ENCODE measurements at regions not wholly inside any gene's neighbourhood (a gene's known extent, or its start where the extent isn't known, plus 50 kb on each side); places are given as distances from the start of the nearest gene placed in this dataset.
A peak's percentile ranks its signal among the peaks of the same experiment; 100 is the strongest.

DNA sequence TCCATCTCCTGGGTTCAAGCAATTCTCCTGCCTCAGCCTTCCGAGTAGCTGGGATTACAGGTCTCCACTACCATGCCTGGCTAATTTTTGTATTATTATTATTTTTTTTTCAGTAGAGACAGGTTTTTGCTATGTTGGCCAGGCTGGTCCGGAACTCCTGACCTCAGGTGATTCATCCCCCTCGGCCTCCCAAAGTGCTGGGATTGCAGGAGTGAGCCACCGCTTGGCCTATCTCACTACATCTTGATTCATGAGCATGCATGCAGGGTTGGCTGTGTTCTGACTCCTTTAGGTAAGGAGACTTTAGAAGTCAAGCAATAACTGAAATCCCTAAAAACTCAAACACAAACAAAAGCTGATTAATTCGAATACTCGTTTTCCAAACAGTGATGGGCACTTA lies 80.9 kb downstream of the GJA1 start:
- H3K4me3 Mint-ChIP-seq, result no peak overlapping the region
- DNase-seq (ENCODE audit: low spot score), result no peak
- H3K36me3 Mint-ChIP-seq, result no peaks in the 10 kb centered on the region
- H3K79me2 ChIP-seq (ENCODE audit: low read depth), result no peaks in the 10 kb centered on the region
- peaks cover 4% of the 10 kb centered on the region for H3K27me3 Mint-ChIP-seq (ENCODE audit: insufficient read depth, low read depth)
- no peaks in the 10 kb centered on the region for H3K27me3 ChIP-seq
- no peak for TF ChIP-seq EZH2phosphoT487 (IDR thresholded peaks at IDR 0.05)
- TF ChIP-seq EZH2 (IDR thresholded peaks at IDR 0.05), result no peak
- TF ChIP-seq, protein P1, sequence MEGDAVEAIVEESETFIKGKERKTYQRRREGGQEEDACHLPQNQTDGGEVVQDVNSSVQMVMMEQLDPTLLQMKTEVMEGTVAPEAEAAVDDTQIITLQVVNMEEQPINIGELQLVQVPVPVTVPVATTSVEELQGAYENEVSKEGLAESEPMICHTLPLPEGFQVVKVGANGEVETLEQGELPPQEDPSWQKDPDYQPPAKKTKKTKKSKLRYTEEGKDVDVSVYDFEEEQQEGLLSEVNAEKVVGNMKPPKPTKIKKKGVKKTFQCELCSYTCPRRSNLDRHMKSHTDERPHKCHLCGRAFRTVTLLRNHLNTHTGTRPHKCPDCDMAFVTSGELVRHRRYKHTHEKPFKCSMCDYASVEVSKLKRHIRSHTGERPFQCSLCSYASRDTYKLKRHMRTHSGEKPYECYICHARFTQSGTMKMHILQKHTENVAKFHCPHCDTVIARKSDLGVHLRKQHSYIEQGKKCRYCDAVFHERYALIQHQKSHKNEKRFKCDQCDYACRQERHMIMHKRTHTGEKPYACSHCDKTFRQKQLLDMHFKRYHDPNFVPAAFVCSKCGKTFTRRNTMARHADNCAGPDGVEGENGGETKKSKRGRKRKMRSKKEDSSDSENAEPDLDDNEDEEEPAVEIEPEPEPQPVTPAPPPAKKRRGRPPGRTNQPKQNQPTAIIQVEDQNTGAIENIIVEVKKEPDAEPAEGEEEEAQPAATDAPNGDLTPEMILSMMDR (IDR thresholded peaks at IDR 0.05), result no peak
- H3K9me3 ChIP-seq (ENCODE audit: low read depth), result no peaks in the 10 kb centered on the region
- no peak overlapping the region for H3K27ac Mint-ChIP-seq
- no peaks in the 10 kb centered on the region for H3F3A ChIP-seq (ENCODE audit: low read depth)
- H3K4me3 ChIP-seq, result no peak overlapping the region
- peaks cover 11% of the 10 kb centered on the region for H3K4me1 Mint-ChIP-seq
- H3K9me3 Mint-ChIP-seq, result peaks cover 3% of the 10 kb centered on the region
- no peaks in the 10 kb centered on the region for H4K20me1 ChIP-seq (ENCODE audit: low read depth)
- H3K9ac ChIP-seq, result no peak overlapping the region
- no peak overlapping the region for H3K4me2 ChIP-seq
- no peak overlapping the region for H3K27ac ChIP-seq
- H3K36me3 ChIP-seq, result no peaks in the 10 kb centered on the region
- H3K4me1 ChIP-seq, result no peaks in the 10 kb centered on the region
- no peak overlapping the region for H2AFZ ChIP-seq (replicated peaks)

DNA sequence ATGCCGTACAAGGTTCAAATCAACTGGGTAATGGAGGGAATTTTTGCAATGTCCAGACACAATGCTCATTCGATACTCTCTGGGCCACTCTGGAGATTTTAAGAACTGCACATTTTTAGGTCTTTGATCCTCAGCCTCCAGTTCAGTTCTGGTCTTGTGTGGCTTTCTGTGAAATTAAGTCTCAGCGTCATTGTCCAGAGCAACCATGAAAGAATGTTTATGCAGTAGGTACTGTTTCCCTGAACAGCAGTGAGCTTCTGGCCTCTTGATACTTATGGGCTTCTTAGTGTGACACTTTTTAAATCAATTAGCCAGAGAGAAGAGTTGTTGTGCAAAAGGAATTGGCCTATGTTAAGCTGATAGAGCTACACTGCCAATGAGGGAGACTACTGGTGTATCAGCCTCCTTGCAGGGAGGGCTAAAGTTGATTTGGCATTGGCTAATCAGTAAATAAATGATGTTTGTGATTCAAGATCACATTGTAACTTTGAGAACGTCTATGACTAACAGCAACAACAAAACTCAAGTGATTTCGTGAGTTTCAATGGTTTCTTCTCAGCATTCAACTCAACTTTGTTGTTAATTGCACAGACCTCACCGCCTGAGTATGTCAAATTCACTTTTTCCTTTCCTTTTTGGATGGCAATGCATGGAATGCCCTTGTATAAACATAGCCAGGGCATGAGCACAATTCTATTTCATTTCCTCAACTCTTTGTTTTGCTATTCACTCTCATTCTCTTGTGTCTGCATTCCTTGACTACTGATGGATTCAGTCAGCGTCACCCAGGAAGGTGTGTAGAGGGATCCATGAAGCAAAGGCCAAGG lies 85.1 kb downstream of the GJA1 start:
- Mint-ChIP-seq H3K4me3 (no peak overlapping the region), H3K9me3 (no peaks in the 10 kb centered on the region), H3K27me3 (ENCODE audit: insufficient read depth, low read depth) (no peaks in the 10 kb centered on the region), H3K4me1 (peaks cover 24% of the 10 kb centered on the region), H3K36me3 (no peaks in the 10 kb centered on the region), H3K27ac (peak overlapping the region; percentile 76)
- H3K4me2 ChIP-seq, result no peak overlapping the region
- H3K4me3 ChIP-seq, result no peak overlapping the region
- no peak overlapping the region for H3K27ac ChIP-seq
- H3K27me3 ChIP-seq, result no peaks in the 10 kb centered on the region
- H2AFZ ChIP-seq (replicated peaks), result no peak overlapping the region
- H3F3A ChIP-seq (ENCODE audit: low read depth), result no peaks in the 10 kb centered on the region
- H3K4me1 ChIP-seq, result no peaks in the 10 kb centered on the region
- H3K9ac ChIP-seq, result no peak overlapping the region
- no peak for DNase-seq (ENCODE audit: low spot score)
- no peaks in the 10 kb centered on the region for H3K36me3 ChIP-seq
- H3K79me2 ChIP-seq (ENCODE audit: low read depth), result no peaks in the 10 kb centered on the region
- no peak for TF ChIP-seq EZH2phosphoT487 (IDR thresholded peaks at IDR 0.05)
- TF ChIP-seq, protein P1 (IDR thresholded peaks at IDR 0.05), result no peak
- no peaks in the 10 kb centered on the region for H4K20me1 ChIP-seq (ENCODE audit: low read depth)
- no peaks in the 10 kb centered on the region for H3K9me3 ChIP-seq (ENCODE audit: low read depth)

DNA sequence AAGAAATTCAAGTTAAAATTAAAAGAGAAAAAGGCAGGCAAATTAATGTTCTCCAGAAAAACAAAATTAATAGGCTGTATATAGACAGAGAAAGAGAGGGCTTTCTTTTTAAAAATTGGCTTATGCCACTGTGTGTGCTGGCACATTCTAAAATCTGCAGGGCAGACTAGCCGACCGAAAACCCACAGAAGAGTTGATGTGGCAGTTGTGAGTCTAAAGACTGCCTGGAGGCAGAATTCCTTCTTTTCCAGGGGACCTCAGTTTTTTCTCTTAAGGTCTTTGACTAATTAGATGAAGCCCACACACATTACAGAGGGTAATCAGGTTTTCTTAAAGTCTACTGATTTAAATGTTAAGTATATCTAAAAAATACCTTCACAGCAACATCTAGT lies 85.7 kb downstream of the GJA1 start:
- Histone ChIP-seq H3K79me2 (ENCODE audit: low read depth) (no peaks in the 10 kb centered on the region), H3K4me3 (no peak overlapping the region), H2AFZ (replicated peaks) (no peak overlapping the region), H3K4me1 (no peaks in the 10 kb centered on the region), H3K9me3 (ENCODE audit: low read depth) (no peaks in the 10 kb centered on the region), H4K20me1 (ENCODE audit: low read depth) (no peaks in the 10 kb centered on the region), H3K27me3 (no peaks in the 10 kb centered on the region), H3K27ac (no peak overlapping the region), H3K9ac (no peak overlapping the region), H3F3A (ENCODE audit: low read depth) (no peaks in the 10 kb centered on the region), H3K4me2 (no peak overlapping the region), H3K36me3 (no peaks in the 10 kb centered on the region)
- Mint-ChIP-seq H3K9me3 (no peaks in the 10 kb centered on the region), H3K4me1 (peaks cover 24% of the 10 kb centered on the region), H3K36me3 (no peaks in the 10 kb centered on the region), H3K4me3 (no peak overlapping the region), H3K27me3 (ENCODE audit: insufficient read depth, low read depth) (no peaks in the 10 kb centered on the region), H3K27ac (no peak overlapping the region)
- peak; percentile 11 for DNase-seq (ENCODE audit: low spot score)
- TF ChIP-seq, protein P1 (IDR thresholded peaks at IDR 0.05), result no peak
- TF ChIP-seq EZH2phosphoT487 (IDR thresholded peaks at IDR 0.05) (no peak), EZH2 (IDR thresholded peaks at IDR 0.05) (no peak)

Data from neural progenitor cell (in vitro differentiated cells).